ENCODE measurements at regions not wholly inside any gene's neighbourhood (a gene's known extent, or its start where the extent isn't known, plus 50 kb on each side); places are given as distances from the start of the nearest gene placed in this dataset.

- no peak overlapping the region for H2AFZ ChIP-seq (ENCODE audit: control insufficient read depth, low read depth, low read length)
- BruUV-seq (replicated peaks) = no TSS peak
- no peak overlapping the region for H3K9ac ChIP-seq (ENCODE audit: control insufficient read depth, insufficient read depth, low read length)
- peaks cover 11% of the 10 kb centered on the region for H3K4me1 ChIP-seq (ENCODE audit: control insufficient read depth, insufficient read depth, low read length)
- WGBS (ENCODE audit: insufficient coverage, insufficient replicate concordance, low lambda C conversion rate, missing lambda C conversion rate) = 51% methylated on average over 2 of the region's 2 CpGs
- no peak overlapping the region for H3K4me2 ChIP-seq (ENCODE audit: control insufficient read depth, insufficient read depth)
- no peaks in the 10 kb centered on the region for H4K20me1 ChIP-seq (ENCODE audit: control insufficient read depth, insufficient read depth)
- CTCF ChIA-PET = interaction anchor here (0.6 to 1.4 kb wide), 2 partner anchors 13 to 72 kb away, joined by 3 read pairs; no protein-coding TSS in a partner anchor
- FAIRE-seq (no peak), ATAC-seq (no peak), DNase-seq (ENCODE audit: low read depth, low spot score) (no peak)
- no peak overlapping the region for H3K27ac ChIP-seq (ENCODE audit: control insufficient read depth, insufficient read depth)
- H3K9me3 ChIP-seq (replicated peaks; ENCODE audit: control insufficient read depth, insufficient read depth, low read length) = no peaks in the 10 kb centered on the region
- intact Hi-C loops (cut with micrococcal nuclease; ENCODE audit: unreplicated experiment) (no loop called here), in situ Hi-C loops (cut with MboI) (no loop called here)
- POLR2A ChIA-PET = no interaction called here
- no peak overlapping the region for H3K4me3 ChIP-seq
- RAD21 ChIA-PET (ENCODE audit: unreplicated experiment) = no interaction called here
- SMC1A ChIA-PET (ENCODE audit: uncharacterized antibody, unreplicated experiment) = interaction anchor here (1.2 kb wide), 1 partner anchor 26 kb away, joined by 4 read pairs; no protein-coding TSS in a partner anchor
- H3K79me2 ChIP-seq (ENCODE audit: control insufficient read depth, insufficient read depth, low read length) = no peaks in the 10 kb centered on the region
- H3K27me3 ChIP-seq (replicated peaks in 1 of 2; ENCODE audit: control insufficient read depth in 2 of 2, insufficient read depth in 2 of 2, low read length in 1 of 2) = peaks cover 2 to 5% of the 10 kb centered on the region in 2 experiments; a peak in 3 of 4 replicates
- H3K36me3 ChIP-seq (ENCODE audit: control insufficient read depth in 2 of 2, insufficient read depth in 2 of 2, low read length in 1 of 2) = no peaks in the 10 kb centered on the region
- TF ChIP-seq PRDM15 (CRISPR knock-in tag; IDR thresholded peaks at IDR 0.05) = no peak
- no peak for TF ChIP-seq TBL1XR1 (IDR thresholded peaks at IDR 0.05; ENCODE audit: low read depth, low read length)
- TF ChIP-seq, protein P1, sequence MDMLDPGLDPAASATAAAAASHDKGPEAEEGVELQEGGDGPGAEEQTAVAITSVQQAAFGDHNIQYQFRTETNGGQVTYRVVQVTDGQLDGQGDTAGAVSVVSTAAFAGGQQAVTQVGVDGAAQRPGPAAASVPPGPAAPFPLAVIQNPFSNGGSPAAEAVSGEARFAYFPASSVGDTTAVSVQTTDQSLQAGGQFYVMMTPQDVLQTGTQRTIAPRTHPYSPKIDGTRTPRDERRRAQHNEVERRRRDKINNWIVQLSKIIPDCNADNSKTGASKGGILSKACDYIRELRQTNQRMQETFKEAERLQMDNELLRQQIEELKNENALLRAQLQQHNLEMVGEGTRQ (IDR thresholded peaks at IDR 0.05; ENCODE audit: borderline replicate concordance, low read depth, low read length) = no peak
- no peak for TF ChIP-seq ZNF217 (IDR thresholded peaks at IDR 0.05)
- TF ChIP-seq ZNF687 (IDR thresholded peaks at IDR 0.05) = no peak
- no peak for TF ChIP-seq ZNF24 (IDR thresholded peaks at IDR 0.05)
- no peak for TF ChIP-seq ZNF622 (IDR thresholded peaks at IDR 0.05)
- no peak for TF ChIP-seq KAT2A (conservative IDR thresholded peaks at IDR 0.05; ENCODE audit: control insufficient read depth, low read depth, low read length)
- TF ChIP-seq ZBTB11 (CRISPR knock-in tag; IDR thresholded peaks at IDR 0.05) = no peak
- TF ChIP-seq YBX1 (IDR thresholded peaks at IDR 0.05) = no peak
- no peak for TF ChIP-seq EED (IDR thresholded peaks at IDR 0.05; ENCODE audit: low read depth)
- no peak for TF ChIP-seq POLR2AphosphoS2 (IDR thresholded peaks at IDR 0.05; ENCODE audit: low read depth, low read length)
- no peak for TF ChIP-seq SREBF2 (IDR thresholded peaks at IDR 0.05; ENCODE audit: low read length)
Observed at GRCh38 chr1:201732351-201732750, 96.6 kb upstream of the IPO9 start.

Data from GM12878 (cell line).